Thymus (tissue), 11 donors: ENCODE measurements at regions not wholly inside any gene's neighbourhood (a gene's known extent, or its start where the extent isn't known, plus 50 kb on each side); places are given as distances from the start of the nearest gene placed in this dataset.

Experiments used
- DNase-seq, 9 donors: peaks; one replicate each; pipeline ENCODE4 v3.0.0-alpha.2; 2013; ENCODE audit warnings: low spot score in 9 of 9, low read depth in 6 of 9, missing footprints in 1 of 9
- H3K27ac ChIP-seq, 2 donors: one replicate each; pipeline ENCODE4 v1.5.1; 2013; ENCODE audit warnings: control low read depth in 1 of 2, low read depth in 1 of 2, low read length in 1 of 2, mild to moderate bottlenecking in 1 of 2, moderate library complexity in 1 of 2
- H3K27me3 ChIP-seq, 2 donors: one replicate each; pipeline ENCODE4 v1.5.1; 2013; ENCODE audit warnings: low read length in 1 of 2; ENCODE audit not compliant: control insufficient read depth in 2 of 2, insufficient read depth in 1 of 2
- H3K36me3 ChIP-seq, 2 donors: one replicate each; pipeline ENCODE4 v1.5.1; 2013; ENCODE audit warnings: low read length in 1 of 2, mild to moderate bottlenecking in 1 of 2, moderate library complexity in 1 of 2; ENCODE audit not compliant: control insufficient read depth in 2 of 2, insufficient read depth in 2 of 2
- H3K4me1 ChIP-seq, 2 donors: one replicate each; pipeline ENCODE4 v1.5.1; 2013; ENCODE audit warnings: low read length in 2 of 2; ENCODE audit not compliant: control insufficient read depth in 2 of 2, insufficient read depth in 2 of 2
- H3K4me3 ChIP-seq, 2 donors: one replicate each; pipeline ENCODE4 v1.5.1; 2013; ENCODE audit warnings: low read length in 2 of 2, control low read depth in 1 of 2, mild to moderate bottlenecking in 1 of 2
- H3K9me3 ChIP-seq, 2 donors: one replicate each; pipeline ENCODE4 v1.5.1; 2013; ENCODE audit warnings: low read length in 1 of 2, mild to moderate bottlenecking in 1 of 2; ENCODE audit not compliant: control insufficient read depth in 2 of 2, insufficient read depth in 1 of 2
- WGBS: extraction: QIAGEN DNeasy Blood & Tissue Kit; methylation state at CpG from one replicate; pipeline ENCODE4 v1.1.7; 2013; 5-methylcytosine and 5-hydroxymethylcytosine counted together
- donor health status: healthy.

DNA sequence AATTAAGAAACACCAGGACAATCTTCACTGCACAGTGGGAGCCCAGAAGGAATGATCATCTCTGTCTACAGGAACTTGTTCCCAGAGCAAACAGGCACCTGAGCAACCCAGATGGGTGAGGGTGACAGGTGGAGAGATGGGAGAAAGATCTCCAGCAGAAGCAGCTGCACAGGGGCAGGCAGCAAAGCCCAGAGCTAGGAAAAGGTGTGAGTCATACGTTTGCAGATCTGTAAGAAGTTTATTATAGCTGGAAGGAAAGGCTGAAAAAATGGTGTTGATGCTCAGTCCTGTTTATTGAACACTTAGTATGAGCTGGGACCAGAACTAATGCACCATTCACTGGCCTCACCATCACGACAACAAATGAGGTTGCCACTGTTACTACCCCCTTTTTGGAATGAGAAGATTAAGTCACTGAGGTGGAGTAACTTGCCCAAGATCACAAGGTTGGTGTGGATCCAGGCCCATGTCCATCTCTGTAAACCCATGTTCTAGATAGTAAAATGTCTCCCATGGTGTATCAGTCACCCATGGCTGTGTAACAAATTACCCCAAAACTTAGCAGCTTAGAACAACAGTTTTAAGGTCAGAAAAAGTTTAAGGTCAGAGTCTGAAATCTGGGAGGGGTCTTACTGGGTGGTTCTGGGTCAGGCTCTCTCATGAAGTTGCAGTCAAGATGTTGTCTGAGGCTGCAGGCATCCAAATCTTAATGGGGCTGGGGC lies 506.9 kb downstream of the RPS24 start:
- Histone ChIP-seq H3K27ac (no peak overlapping the region), H3K4me3 (no peak overlapping the region), H3K4me1 (peaks cover 0 to 13% of the 10 kb centered on the region in 2 donors), H3K9me3 (no peaks in the 10 kb centered on the region), H3K27me3 (no peaks in the 10 kb centered on the region), H3K36me3 (no peaks in the 10 kb centered on the region)
- DNase-seq: no peak
- 89% methylated on average over 2 of the region's 2 CpGs for WGBS

DNA sequence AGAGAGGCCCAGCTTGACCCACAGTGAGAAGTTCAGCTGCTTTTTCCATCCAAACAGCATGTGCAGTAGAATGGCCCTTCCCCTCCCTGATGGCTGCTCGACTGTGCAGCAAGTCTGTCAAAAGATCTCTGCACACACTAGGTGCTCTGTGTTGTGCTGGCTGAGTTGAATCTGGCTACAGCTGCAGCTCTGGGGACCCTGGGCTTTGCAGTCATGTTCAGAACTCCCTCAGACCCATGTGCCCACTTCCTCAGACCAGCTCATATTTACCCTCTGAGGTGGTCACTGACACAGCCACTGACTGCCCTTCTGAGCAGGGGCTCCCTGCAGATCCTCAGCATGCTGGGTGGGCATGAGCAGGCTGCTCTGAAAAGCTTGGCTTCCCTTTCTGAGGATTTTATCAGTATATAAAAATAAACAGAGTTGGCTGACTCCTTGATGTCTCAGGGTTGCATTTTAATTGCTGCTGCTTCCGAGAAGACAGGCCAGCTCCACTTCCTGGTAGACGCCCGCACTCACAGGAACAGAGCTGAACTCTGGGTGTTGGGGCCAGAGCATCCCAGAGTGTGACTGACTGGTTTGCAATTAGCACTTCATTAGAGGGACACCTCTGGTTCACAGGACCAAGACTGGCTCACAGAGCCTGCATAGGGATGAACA lies 507.9 kb downstream of the RPS24 start:
- H3K27ac ChIP-seq: no peak overlapping the region
- no peaks in the 10 kb centered on the region for H3K27me3 ChIP-seq
- whole genome bisulfite sequencing: 79% methylated on average over 4 of the region's 4 CpGs
- peaks cover 0 to 13% of the 10 kb centered on the region in 2 donors for H3K4me1 ChIP-seq
- no peak for DNase-seq
- no peaks in the 10 kb centered on the region for H3K36me3 ChIP-seq
- H3K9me3 ChIP-seq: no peaks in the 10 kb centered on the region
- no peak overlapping the region for H3K4me3 ChIP-seq

DNA sequence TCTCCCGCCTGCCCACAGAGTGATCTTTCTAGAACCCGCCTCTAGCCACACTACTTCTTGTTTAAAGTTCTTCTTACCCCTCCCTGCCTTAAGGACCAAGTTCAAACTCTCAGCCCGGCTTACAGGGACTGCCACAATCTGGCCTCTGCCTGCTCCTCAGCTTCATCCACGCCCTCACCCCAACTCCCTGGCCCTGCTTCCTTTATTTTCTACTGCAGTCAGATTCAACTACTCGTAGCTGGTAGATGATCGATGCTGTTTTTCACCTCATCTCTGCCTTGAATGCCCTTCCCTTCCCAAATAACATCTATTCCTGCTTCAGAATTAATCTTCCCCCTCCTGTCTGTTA lies 508.5 kb downstream of the RPS24 start:
- no peaks in the 10 kb centered on the region for H3K9me3 ChIP-seq
- no peaks in the 10 kb centered on the region for H3K36me3 ChIP-seq
- H3K27ac ChIP-seq: no peak overlapping the region
- no peaks in the 10 kb centered on the region for H3K27me3 ChIP-seq
- DNase-seq: no peak
- peaks cover 0 to 13% of the 10 kb centered on the region in 2 donors for H3K4me1 ChIP-seq
- H3K4me3 ChIP-seq: no peak overlapping the region
- WGBS: 97% methylated on average over 6 of the region's 6 CpGs

DNA sequence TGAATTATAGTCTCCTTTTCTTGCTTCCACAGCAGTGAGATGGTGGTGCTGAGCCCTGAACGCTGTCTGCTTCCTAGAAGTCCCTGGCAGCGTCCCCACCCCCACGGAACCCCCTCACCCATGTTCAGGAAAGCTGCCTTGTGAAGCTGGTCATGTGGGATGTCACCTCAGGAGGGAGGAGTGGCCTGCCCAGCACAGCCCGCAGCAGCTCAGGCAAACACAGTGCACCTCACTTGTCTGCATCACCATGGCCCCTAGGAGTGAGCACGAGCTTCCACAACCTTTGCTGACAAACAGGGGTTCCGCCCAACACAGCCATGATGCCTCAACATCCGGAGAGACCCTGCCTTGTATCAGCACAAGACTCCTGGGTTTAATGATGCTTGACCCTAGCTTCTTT lies 508.9 kb downstream of the RPS24 start:
- H3K4me1 ChIP-seq: peaks cover 0 to 14% of the 10 kb centered on the region in 2 donors
- H3K27me3 ChIP-seq: no peaks in the 10 kb centered on the region
- H3K9me3 ChIP-seq: no peaks in the 10 kb centered on the region
- no peak overlapping the region for H3K4me3 ChIP-seq
- no peak for DNase-seq
- no peak overlapping the region for H3K27ac ChIP-seq
- 91% methylated on average over 7 of the region's 7 CpGs for whole genome bisulfite sequencing
- no peaks in the 10 kb centered on the region for H3K36me3 ChIP-seq

DNA sequence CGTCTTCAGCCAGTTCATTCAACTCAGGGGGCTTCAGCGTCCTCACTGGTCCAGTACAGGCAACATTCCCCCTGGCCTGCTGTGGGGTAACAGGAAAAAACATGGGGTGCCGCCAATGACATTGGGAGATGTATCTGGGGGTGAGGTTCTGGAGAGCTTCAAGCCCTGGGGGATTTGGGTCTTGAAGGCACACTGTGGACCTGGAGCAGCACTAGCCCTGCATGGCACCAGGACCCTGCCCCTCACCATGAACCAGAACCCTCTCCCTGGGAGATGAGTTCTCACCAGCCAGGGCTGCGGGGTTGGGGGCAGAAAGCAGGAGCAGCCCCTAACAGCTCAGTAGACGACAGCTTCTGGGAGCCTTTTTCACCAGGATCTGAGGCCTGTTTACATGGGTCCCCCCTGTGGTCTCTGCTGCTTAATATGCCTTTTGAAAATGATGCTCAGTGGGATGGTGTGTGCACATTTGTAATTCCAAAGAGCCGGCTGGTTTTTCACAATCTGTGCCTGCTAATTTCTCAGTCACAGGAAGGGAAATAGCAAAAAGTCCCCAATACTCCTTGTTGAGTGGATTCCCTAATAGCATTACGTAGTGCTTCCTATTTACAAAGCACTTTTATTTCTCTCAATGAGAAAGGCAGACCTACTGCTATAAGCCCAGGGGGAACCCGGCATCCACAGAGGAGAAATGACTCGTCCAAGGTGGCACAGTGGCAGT lies 509.5 kb downstream of the RPS24 start:
- H3K27me3 ChIP-seq: no peaks in the 10 kb centered on the region
- H3K9me3 ChIP-seq: no peaks in the 10 kb centered on the region
- WGBS: 85% methylated on average over 9 of the region's 9 CpGs
- DNase-seq: no peak
- H3K4me1 ChIP-seq: peaks cover 0 to 16% of the 10 kb centered on the region in 2 donors
- H3K36me3 ChIP-seq: no peaks in the 10 kb centered on the region
- no peak overlapping the region for H3K27ac ChIP-seq
- no peak overlapping the region for H3K4me3 ChIP-seq

DNA sequence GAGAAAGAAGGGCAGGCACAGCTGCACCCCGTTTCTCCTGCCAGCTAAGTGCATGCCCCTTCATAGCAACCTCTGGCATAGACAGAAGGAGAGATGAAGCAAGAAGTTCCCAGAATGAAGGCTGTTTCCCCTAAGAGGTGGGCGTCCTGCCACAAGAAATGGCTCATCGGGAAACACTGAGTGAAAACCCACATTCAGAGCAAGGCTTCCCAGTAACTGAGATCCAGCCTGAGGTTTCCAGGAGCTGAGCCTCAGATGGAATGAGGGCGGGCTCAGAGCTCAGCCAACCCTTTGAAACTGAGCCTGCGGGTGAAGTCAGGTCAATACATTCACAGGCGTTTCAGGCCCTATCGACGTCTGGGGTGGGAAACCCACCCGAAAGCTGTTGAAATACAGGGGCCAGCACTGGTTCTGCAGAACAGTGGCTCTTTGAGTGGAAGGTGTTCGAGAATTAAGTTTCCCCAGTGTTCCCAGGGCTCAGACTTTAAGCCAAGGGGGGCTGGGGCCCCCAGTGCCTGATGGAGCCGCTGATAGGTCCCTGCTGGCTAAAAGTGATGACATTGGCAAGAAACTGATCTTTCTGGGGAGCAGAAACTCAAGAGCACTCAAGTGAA lies 510.2 kb downstream of the RPS24 start:
- no peak overlapping the region for H3K4me3 ChIP-seq
- no peak overlapping the region for H3K27ac ChIP-seq
- H3K27me3 ChIP-seq: no peaks in the 10 kb centered on the region
- no peaks in the 10 kb centered on the region for H3K9me3 ChIP-seq
- H3K36me3 ChIP-seq: no peaks in the 10 kb centered on the region
- 89% methylated on average over 11 of the region's 11 CpGs for WGBS
- peaks cover 0 to 21% of the 10 kb centered on the region in 2 donors for H3K4me1 ChIP-seq
- no peak for DNase-seq

DNA sequence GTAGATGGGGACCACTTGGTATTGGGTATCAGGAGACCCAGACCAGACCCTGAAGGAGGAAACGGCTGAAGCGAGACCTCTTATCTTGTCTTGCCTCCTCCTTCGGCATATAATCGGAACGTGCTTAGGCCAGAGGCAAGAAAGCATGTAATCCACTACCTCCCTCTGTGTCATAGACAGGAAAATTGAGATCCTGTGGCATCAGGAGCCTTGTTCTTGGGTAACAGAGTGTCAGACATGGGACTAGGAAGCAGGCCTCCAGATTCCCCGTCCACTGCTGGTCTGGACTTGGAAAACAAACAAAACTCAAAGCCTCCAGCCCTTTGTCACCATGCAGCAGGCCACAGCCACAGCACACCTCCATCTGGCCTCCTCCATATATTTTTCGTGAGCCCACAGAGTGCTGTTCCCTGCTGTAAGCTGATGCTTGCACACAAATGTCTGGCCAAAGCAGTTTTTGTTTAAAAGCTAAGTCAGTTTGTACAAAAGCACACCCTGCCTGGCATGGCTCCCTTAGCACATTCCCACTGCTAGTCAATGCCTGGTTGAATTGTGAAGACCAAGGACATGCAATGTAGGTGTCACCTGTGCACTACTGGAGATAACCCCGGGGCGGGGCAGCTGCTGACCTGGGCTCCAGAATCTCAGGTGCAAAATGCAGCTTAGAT lies 510.9 kb downstream of the RPS24 start:
- H3K27ac ChIP-seq: no peak overlapping the region
- H3K36me3 ChIP-seq: no peaks in the 10 kb centered on the region
- no peaks in the 10 kb centered on the region for H3K9me3 ChIP-seq
- WGBS: 94% methylated on average over 9 of the region's 9 CpGs
- H3K4me3 ChIP-seq: no peak overlapping the region
- no peak for DNase-seq
- no peaks in the 10 kb centered on the region for H3K27me3 ChIP-seq
- peaks cover 0 to 23% of the 10 kb centered on the region in 2 donors for H3K4me1 ChIP-seq

DNA sequence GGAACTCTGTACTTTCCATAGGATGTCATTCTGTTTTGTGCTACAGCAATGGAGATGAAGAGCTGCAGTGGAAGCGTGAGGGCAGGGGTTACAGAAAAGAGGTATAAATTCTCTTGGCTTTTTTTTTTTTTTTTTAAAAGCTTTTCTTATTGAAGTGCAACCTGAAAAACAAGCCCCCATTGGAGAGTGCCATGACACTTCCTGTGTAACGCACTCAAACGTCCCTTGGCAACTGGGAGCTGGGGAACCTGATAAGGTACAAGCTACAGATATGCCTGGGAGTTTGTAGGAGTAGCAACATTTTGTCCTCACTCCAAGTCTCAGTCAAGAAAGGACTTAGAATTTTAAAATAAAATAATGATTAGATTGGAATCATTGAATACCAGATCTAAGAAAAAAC lies 512.1 kb downstream of the RPS24 start:
- Histone ChIP-seq H3K4me1 (peaks cover 0 to 24% of the 10 kb centered on the region in 2 donors), H3K4me3 (no peak overlapping the region), H3K9me3 (no peaks in the 10 kb centered on the region), H3K27me3 (no peaks in the 10 kb centered on the region), H3K36me3 (no peaks in the 10 kb centered on the region), H3K27ac (no peak overlapping the region)
- DNase-seq: no peak
- WGBS: 94% methylated on average over 3 of the region's 3 CpGs
